Neural cell (in vitro differentiated cells): ENCODE measurements at regions not wholly inside any gene's neighbourhood (a gene's known extent, or its start where the extent isn't known, plus 50 kb on each side); places are given as distances from the start of the nearest gene placed in this dataset.

Experiments used
- H2AFZ ChIP-seq: fragments of 200-600, 300-800 bp; sonication (generic), shearing (Covaris generic); 2 replicates; pipeline ENCODE4 v1.6.0; 2014; ENCODE audit warnings: low read depth, mild to moderate bottlenecking, antibody characterized with exemption, low read length, moderate library complexity
- H3F3A ChIP-seq: fragments of 200-600 bp; shearing (Covaris generic); 2 replicates; pipeline ENCODE4 v1.6.1; 2016; ENCODE audit warnings: mild to moderate bottlenecking, moderate library complexity, mixed read lengths, antibody characterized with exemption, low read length; ENCODE audit not compliant: insufficient read depth, poor library complexity, severe bottlenecking
- H3K27ac ChIP-seq: fragments of 200-600, 300-800 bp; sonication (generic), shearing (Covaris generic); 2 replicates; pipeline ENCODE4 v1.5.1; 2014; ENCODE audit warnings: mild to moderate bottlenecking, low read length, moderate library complexity
- H3K27me3 ChIP-seq: fragments of 300-800, 200-600 bp; sonication (generic), shearing (Covaris generic); 2 replicates; pipeline ENCODE4 v1.6.0; 2014; ENCODE audit warnings: mild to moderate bottlenecking, low read depth, low read length, moderate library complexity; ENCODE audit not compliant: insufficient read depth
- H3K36me3 ChIP-seq: fragments of 300-800, 200-600 bp; sonication (generic), shearing (Covaris generic); 2 replicates; pipeline ENCODE4 v1.5.1; 2014; ENCODE audit warnings: mild to moderate bottlenecking, antibody characterized with exemption, low read length, moderate library complexity; ENCODE audit not compliant: insufficient read depth
- H3K4me2 ChIP-seq: fragments of 300-800, 200-600 bp; sonication (generic), shearing (Covaris generic); 2 replicates; pipeline ENCODE4 v1.6.0; 2014; ENCODE audit warnings: mild to moderate bottlenecking, low read length
- H3K4me3 ChIP-seq: fragments of 300-800, 200-600 bp; sonication (generic), shearing (Covaris generic); 2 replicates; pipeline ENCODE4 v1.5.1; 2014; ENCODE audit warnings: mild to moderate bottlenecking, low read length, moderate library complexity
- H3K79me2 ChIP-seq: fragments of 200-600 bp; shearing (Covaris generic); replicated peaks from 2 replicates; pipeline ENCODE4 v1.6.0; 2014; ENCODE audit warnings: mild to moderate bottlenecking, low read length, moderate library complexity; ENCODE audit not compliant: insufficient read depth
- H3K9ac ChIP-seq: fragments of 300-800, 200-600 bp; sonication (generic), shearing (Covaris generic); 2 replicates; pipeline ENCODE4 v1.6.1; 2016; ENCODE audit warnings: mild to moderate bottlenecking, low read length, mixed read lengths
- H3K9me2 ChIP-seq: fragments of 200-600 bp; shearing (Covaris generic); 2 replicates; pipeline ENCODE4 v1.6.1; 2016; ENCODE audit warnings: mild to moderate bottlenecking, low read length, mixed read lengths; ENCODE audit not compliant: insufficient read depth
- H3K9me3 ChIP-seq: fragments of 200-600, 300-800 bp; sonication (generic), shearing (Covaris generic); 2 replicates; pipeline ENCODE4 v1.6.1; 2016; ENCODE audit warnings: mild to moderate bottlenecking, mixed run types, low read length, moderate library complexity, mixed read lengths
- H4K20me1 ChIP-seq: fragments of 200-600 bp; shearing (Covaris generic); 2 replicates; pipeline ENCODE4 v1.6.1; 2016; ENCODE audit warnings: mild to moderate bottlenecking, mixed run types; ENCODE audit not compliant: insufficient read depth
- EZH2 ChIP-seq: fragments of 200-600, 300-800 bp; shearing (Covaris generic), sonication (generic); IDR thresholded peaks from 2 replicates; pipeline ENCODE4 v1.6.1; 2014; ENCODE audit warnings: antibody characterized with exemption, low read length, borderline replicate concordance, mild to moderate bottlenecking; ENCODE audit not compliant: insufficient read depth, poor library complexity, severe bottlenecking
- MXI1 ChIP-seq: fragments of 450-650 bp; conservative IDR thresholded peaks from 2 replicates; pipeline ENCODE4 v1.6.1; 2014; ENCODE audit warnings: antibody characterized with exemption, mild to moderate bottlenecking; ENCODE audit not compliant: poor library complexity, severe bottlenecking
- POLR2AphosphoS5 ChIP-seq: IDR thresholded peaks from 2 replicates; pipeline ENCODE4 v1.6.1; 2012
- RAD21 ChIP-seq: fragments of 450-650 bp; conservative IDR thresholded peaks from 2 replicates; pipeline ENCODE4 v1.6.1; 2014; ENCODE audit warnings: antibody characterized with exemption, mild to moderate bottlenecking, moderate library complexity
- REST ChIP-seq: IDR thresholded peaks from 2 replicates; pipeline ENCODE4 v1.6.1; 2012; ENCODE audit warnings: borderline replicate concordance
- SMC3 ChIP-seq: fragments of 450-650 bp; conservative IDR thresholded peaks from 2 replicates; pipeline ENCODE4 v1.6.1; 2014; ENCODE audit warnings: antibody characterized with exemption, mild to moderate bottlenecking, moderate library complexity; ENCODE audit not compliant: poor library complexity
- TF ChIP-seq, protein P1 (sequence below): fragments of 450-650 bp; IDR thresholded peaks from 2 replicates; pipeline ENCODE4 v1.5.1; 2014; ENCODE audit warnings: antibody characterized with exemption, mild to moderate bottlenecking, moderate library complexity; ENCODE audit not compliant: poor library complexity, severe bottlenecking

DNA sequence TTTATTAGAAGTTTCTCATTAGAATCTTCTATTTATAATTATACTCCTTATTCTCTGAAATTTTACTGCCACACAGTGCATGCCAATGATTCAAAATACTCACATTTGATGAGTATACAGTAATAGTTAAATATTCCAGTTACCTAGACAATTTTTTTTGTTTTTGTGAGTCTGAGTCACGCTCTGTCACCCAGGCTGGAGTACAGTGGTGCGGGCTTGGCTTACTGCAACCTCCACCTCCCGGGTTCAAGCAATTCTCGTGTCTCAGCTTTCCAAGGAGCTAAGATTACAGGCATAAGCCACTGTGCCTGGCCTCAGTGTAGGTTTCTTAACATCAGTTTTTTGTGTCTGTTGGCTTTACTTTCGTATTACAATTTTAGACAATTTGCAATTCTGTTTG lies 87.1 kb downstream of the ZNF486 start:
- no peak overlapping the region for H2AFZ ChIP-seq
- no peaks in the 10 kb centered on the region for H3K79me2 ChIP-seq
- no peak overlapping the region for H3K9ac ChIP-seq
- H3F3A ChIP-seq = no peaks in the 10 kb centered on the region
- H3K9me3 ChIP-seq = no peaks in the 10 kb centered on the region
- TF ChIP-seq REST (no peak), EZH2 (no peak)
- no peak overlapping the region for H3K4me2 ChIP-seq
- H3K27ac ChIP-seq = no peak overlapping the region
- H3K36me3 ChIP-seq = no peaks in the 10 kb centered on the region
- no peaks in the 10 kb centered on the region for H4K20me1 ChIP-seq
- H3K27me3 ChIP-seq = no peaks in the 10 kb centered on the region
- no peaks in the 10 kb centered on the region for H3K9me2 ChIP-seq
- no peak overlapping the region for H3K4me3 ChIP-seq

- H3K27me3 ChIP-seq = no peaks in the 10 kb centered on the region
- H3F3A ChIP-seq = no peaks in the 10 kb centered on the region
- no peak overlapping the region for H2AFZ ChIP-seq
- no peaks in the 10 kb centered on the region for H3K79me2 ChIP-seq
- no peaks in the 10 kb centered on the region for H3K9me2 ChIP-seq
- no peaks in the 10 kb centered on the region for H3K9me3 ChIP-seq
- H4K20me1 ChIP-seq = no peaks in the 10 kb centered on the region
- no peak for TF ChIP-seq REST
- TF ChIP-seq RAD21 = no peak
- no peak for TF ChIP-seq SMC3
- TF ChIP-seq EZH2 = no peak
- no peak for TF ChIP-seq MXI1
- no peak for TF ChIP-seq POLR2AphosphoS5
- TF ChIP-seq, protein P1, sequence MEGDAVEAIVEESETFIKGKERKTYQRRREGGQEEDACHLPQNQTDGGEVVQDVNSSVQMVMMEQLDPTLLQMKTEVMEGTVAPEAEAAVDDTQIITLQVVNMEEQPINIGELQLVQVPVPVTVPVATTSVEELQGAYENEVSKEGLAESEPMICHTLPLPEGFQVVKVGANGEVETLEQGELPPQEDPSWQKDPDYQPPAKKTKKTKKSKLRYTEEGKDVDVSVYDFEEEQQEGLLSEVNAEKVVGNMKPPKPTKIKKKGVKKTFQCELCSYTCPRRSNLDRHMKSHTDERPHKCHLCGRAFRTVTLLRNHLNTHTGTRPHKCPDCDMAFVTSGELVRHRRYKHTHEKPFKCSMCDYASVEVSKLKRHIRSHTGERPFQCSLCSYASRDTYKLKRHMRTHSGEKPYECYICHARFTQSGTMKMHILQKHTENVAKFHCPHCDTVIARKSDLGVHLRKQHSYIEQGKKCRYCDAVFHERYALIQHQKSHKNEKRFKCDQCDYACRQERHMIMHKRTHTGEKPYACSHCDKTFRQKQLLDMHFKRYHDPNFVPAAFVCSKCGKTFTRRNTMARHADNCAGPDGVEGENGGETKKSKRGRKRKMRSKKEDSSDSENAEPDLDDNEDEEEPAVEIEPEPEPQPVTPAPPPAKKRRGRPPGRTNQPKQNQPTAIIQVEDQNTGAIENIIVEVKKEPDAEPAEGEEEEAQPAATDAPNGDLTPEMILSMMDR = no peak
- no peak overlapping the region for H3K9ac ChIP-seq
- no peaks in the 10 kb centered on the region for H3K36me3 ChIP-seq
- no peak overlapping the region for H3K4me3 ChIP-seq
- no peak overlapping the region for H3K4me2 ChIP-seq
- H3K27ac ChIP-seq = no peak overlapping the region
These were observed 85.6 kb downstream of the ZNF486 start for GRCh38 chr19:20252613-20253012.
